ENCODE measurements at regions not wholly inside any gene's neighbourhood (a gene's known extent, or its start where the extent isn't known, plus 50 kb on each side); places are given as distances from the start of the nearest gene placed in this dataset.

GRCh38 chr2:240333985-240334384 lies 101.5 kb upstream of the GPC1 start:
- no peaks in the 10 kb centered on the region for H3K23me2 ChIP-seq (ENCODE audit: low read depth, low read length)
- ChIA-PET POLR2A (ENCODE audit: partially characterized antibody) (no interaction called here), CTCF (ENCODE audit: partially characterized antibody) (interaction anchor here (0.6 kb wide), 1 partner anchor 1861 kb away, joined by 3 read pairs; no protein-coding TSS in a partner anchor)
- no peak overlapping the region for H2BK5ac ChIP-seq (ENCODE audit: low read depth, low read length)
- H3K56ac ChIP-seq (replicated peaks; ENCODE audit: insufficient read length, low read depth, low read length), result no peak overlapping the region
- no peak overlapping the region for H4K8ac ChIP-seq (ENCODE audit: extremely low read depth, insufficient read depth, low read length)
- no peaks in the 10 kb centered on the region for H3K4me1 ChIP-seq (replicated peaks in 1 of 4; ENCODE audit: control insufficient read depth in 3 of 4, insufficient read depth in 4 of 4, low read length in 3 of 4)
- no peaks in the 10 kb centered on the region for H3K79me1 ChIP-seq (ENCODE audit: low read depth, low read length)
- H3K9me3 ChIP-seq (ENCODE audit: insufficient read depth in 2 of 2, low read depth in 1 of 2, low read length in 1 of 2), result peaks cover 4 to 10% of the 10 kb centered on the region in 2 experiments; a peak in 2 of 4 replicates
- no peak overlapping the region for H2AFZ ChIP-seq (ENCODE audit: low read length)
- H3K4ac ChIP-seq (replicated peaks; ENCODE audit: insufficient read length, low read depth, low read length), result no peak overlapping the region
- no peak overlapping the region for H3K9ac ChIP-seq (replicated peaks in 1 of 4; ENCODE audit: extremely low read depth in 1 of 4, low read depth in 3 of 4, low read length in 3 of 4)
- H3K18ac ChIP-seq (ENCODE audit: extremely low read depth, low read length), result no peak overlapping the region
- no peaks in the 10 kb centered on the region for H3K79me2 ChIP-seq (ENCODE audit: control insufficient read depth in 1 of 2, insufficient read depth in 2 of 2, low read length in 2 of 2)
- H4K5ac ChIP-seq (ENCODE audit: insufficient read length, low read depth, low read length), result no peak overlapping the region
- H3K27ac ChIP-seq (ENCODE audit: low read depth, low read length), result no peak overlapping the region
- TF ChIP-seq CREB1 (IDR thresholded peaks at IDR 0.05) (no peak), ASH2L (IDR thresholded peaks at IDR 0.05; ENCODE audit: low read length) (no peak), POLR2A (IDR thresholded peaks at IDR 0.05; ENCODE audit: control extremely low read depth in 1 of 2, low read depth in 2 of 2, low read length in 2 of 2) (no peak), BACH1 (IDR thresholded peaks at IDR 0.05; ENCODE audit: low read length) (no peak)
- TF ChIP-seq, protein P1, sequence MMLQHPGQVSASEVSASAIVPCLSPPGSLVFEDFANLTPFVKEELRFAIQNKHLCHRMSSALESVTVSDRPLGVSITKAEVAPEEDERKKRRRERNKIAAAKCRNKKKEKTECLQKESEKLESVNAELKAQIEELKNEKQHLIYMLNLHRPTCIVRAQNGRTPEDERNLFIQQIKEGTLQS (IDR thresholded peaks at IDR 0.05; ENCODE audit: insufficient read depth, low read depth, low read length), result no peak
- H2AK5ac ChIP-seq (ENCODE audit: low read depth, low read length), result no peak overlapping the region
- H3K36me3 ChIP-seq (ENCODE audit: control insufficient read depth in 2 of 4, insufficient read depth in 4 of 4, low read length in 3 of 4), result no peaks in the 10 kb centered on the region
- FAIRE-seq (no peak), DNase-seq (ENCODE audit: low read depth in 1 of 2, low spot score in 2 of 2) (no peak)
- no peak overlapping the region for H4K91ac ChIP-seq (replicated peaks; ENCODE audit: insufficient read length, low read length)
- no peak overlapping the region for H2BK20ac ChIP-seq (ENCODE audit: low read length)
- no peak overlapping the region for H2BK12ac ChIP-seq (ENCODE audit: low read depth, low read length)
- WGBS, 2 experiments (ENCODE audit: extremely low coverage in 1 of 2, insufficient coverage in 1 of 2, insufficient read length in 1 of 2, insufficient replicate concordance in 2 of 2, low coverage in 1 of 2, low lambda C conversion rate in 2 of 2, missing lambda C conversion rate in 1 of 2), result 89% methylated on average over 7 of the region's 7 CpGs; no CpG with 5 or more reads in 1 of the 2 experiments
- no peak overlapping the region for H2BK15ac ChIP-seq (ENCODE audit: low read length)
- no peaks in the 10 kb centered on the region for H4K20me1 ChIP-seq (replicated peaks in 1 of 2; ENCODE audit: control insufficient read depth in 1 of 2, insufficient read depth in 2 of 2, low read length in 2 of 2)
- no peak overlapping the region for H3K4me3 ChIP-seq (ENCODE audit: extremely low read depth in 1 of 4, insufficient read depth in 2 of 4, low read depth in 3 of 4, low read length in 4 of 4)
- no peak overlapping the region for H2BK120ac ChIP-seq (replicated peaks; ENCODE audit: low read depth, low read length)
- no peak overlapping the region for H3K4me2 ChIP-seq (ENCODE audit: insufficient read depth in 1 of 2, low read depth in 2 of 2, low read length in 2 of 2)
- H3K14ac ChIP-seq (ENCODE audit: insufficient read length), result no peak overlapping the region
- H3K23ac ChIP-seq (ENCODE audit: insufficient read length), result no peak overlapping the region
- H3K27me3 ChIP-seq (replicated peaks in 1 of 4; ENCODE audit: control insufficient read depth in 3 of 4, extremely low read depth in 1 of 4, insufficient read depth in 3 of 4, low read length in 3 of 4), result no peaks in the 10 kb centered on the region

Measured in H1 (cell line).